Loucy (cell line): ENCODE measurements at regions not wholly inside any gene's neighbourhood (a gene's known extent, or its start where the extent isn't known, plus 50 kb on each side); places are given as distances from the start of the nearest gene placed in this dataset.
A peak's percentile ranks its signal among the peaks of the same experiment; 100 is the strongest.

Experiments
- H2AFZ ChIP-seq: fragments of 200-600 bp; sonication (generic); 2 replicates; pipeline ENCODE4 v1.6.0; 2016; ENCODE audit warnings: antibody characterized with exemption, mild to moderate bottlenecking, low read length, moderate library complexity
- H3F3A ChIP-seq: fragments of 200-600 bp; 2 replicates; pipeline ENCODE4 v1.6.0; 2016; ENCODE audit warnings: antibody characterized with exemption, low read depth, mild to moderate bottlenecking
- H3K27me3 ChIP-seq: fragments of 200-600 bp; sonication (generic); 2 replicates; pipeline ENCODE4 v1.6.1; 2014; ENCODE audit warnings: low read length, mild to moderate bottlenecking; ENCODE audit not compliant: insufficient read depth, poor library complexity, severe bottlenecking
- H3K36me3 ChIP-seq: fragments of 200-600 bp; sonication (generic); 2 replicates; pipeline ENCODE4 v1.6.1; 2016; ENCODE audit warnings: low read length; ENCODE audit not compliant: insufficient read depth
- H3K4me1 ChIP-seq: fragments of 200-600 bp; sonication (generic); 2 replicates; pipeline ENCODE4 v1.5.1; 2014; ENCODE audit warnings: low read length, mild to moderate bottlenecking; ENCODE audit not compliant: insufficient read depth, poor library complexity, severe bottlenecking
- H3K4me2 ChIP-seq: fragments of 200-600 bp; sonication (generic); 2 replicates; pipeline ENCODE4 v1.6.0; 2014; ENCODE audit warnings: antibody characterized with exemption, low read length, low read depth, mild to moderate bottlenecking; ENCODE audit not compliant: poor library complexity, severe bottlenecking
- H3K4me3 ChIP-seq: fragments of 200-600 bp; sonication (generic); 2 replicates; pipeline ENCODE4 v1.5.1; 2014; ENCODE audit warnings: low read length, mild to moderate bottlenecking, mixed read lengths; ENCODE audit not compliant: poor library complexity, severe bottlenecking
- H3K79me2 ChIP-seq: fragments of 200-600 bp; sonication (generic); 2 replicates; pipeline ENCODE4 v1.6.1; 2014; ENCODE audit warnings: low read length; ENCODE audit not compliant: insufficient read depth
- H3K9ac ChIP-seq: fragments of 200-600 bp; sonication (generic); 2 replicates; pipeline ENCODE4 v1.6.0; 2014; ENCODE audit warnings: mild to moderate bottlenecking, low read depth, low read length, moderate library complexity; ENCODE audit not compliant: poor library complexity, severe bottlenecking
- H3K9me2 ChIP-seq: fragments of 200-600 bp; sonication (generic); replicated peaks from 2 replicates; pipeline ENCODE4 v1.6.1; 2016; ENCODE audit warnings: low read depth, low read length, mixed read lengths
- H3K9me3 ChIP-seq: fragments of 200-600 bp; sonication (generic); 2 replicates; pipeline ENCODE4 v1.6.1; 2014; ENCODE audit warnings: mild to moderate bottlenecking, antibody characterized with exemption, low read length, low read depth; ENCODE audit not compliant: insufficient read depth
- H4K20me1 ChIP-seq: fragments of 200-600 bp; sonication (generic); 2 replicates; pipeline ENCODE4 v1.6.0; 2014; ENCODE audit warnings: antibody characterized with exemption, low read length, mild to moderate bottlenecking; ENCODE audit not compliant: insufficient read depth, poor library complexity, severe bottlenecking
- CTCF ChIP-seq: fragments of 200-600 bp; sonication (generic); conservative IDR thresholded peaks from 2 replicates; pipeline ENCODE4 v1.5.1; 2014; ENCODE audit warnings: mild to moderate bottlenecking, antibody characterized with exemption, low read length
- EZH2phosphoT487 ChIP-seq: fragments of 200-600 bp; IDR thresholded peaks from 2 replicates; pipeline ENCODE4 v1.6.1; 2018; ENCODE audit warnings: antibody characterized with exemption, mild to moderate bottlenecking, moderate library complexity, borderline replicate concordance

DNA sequence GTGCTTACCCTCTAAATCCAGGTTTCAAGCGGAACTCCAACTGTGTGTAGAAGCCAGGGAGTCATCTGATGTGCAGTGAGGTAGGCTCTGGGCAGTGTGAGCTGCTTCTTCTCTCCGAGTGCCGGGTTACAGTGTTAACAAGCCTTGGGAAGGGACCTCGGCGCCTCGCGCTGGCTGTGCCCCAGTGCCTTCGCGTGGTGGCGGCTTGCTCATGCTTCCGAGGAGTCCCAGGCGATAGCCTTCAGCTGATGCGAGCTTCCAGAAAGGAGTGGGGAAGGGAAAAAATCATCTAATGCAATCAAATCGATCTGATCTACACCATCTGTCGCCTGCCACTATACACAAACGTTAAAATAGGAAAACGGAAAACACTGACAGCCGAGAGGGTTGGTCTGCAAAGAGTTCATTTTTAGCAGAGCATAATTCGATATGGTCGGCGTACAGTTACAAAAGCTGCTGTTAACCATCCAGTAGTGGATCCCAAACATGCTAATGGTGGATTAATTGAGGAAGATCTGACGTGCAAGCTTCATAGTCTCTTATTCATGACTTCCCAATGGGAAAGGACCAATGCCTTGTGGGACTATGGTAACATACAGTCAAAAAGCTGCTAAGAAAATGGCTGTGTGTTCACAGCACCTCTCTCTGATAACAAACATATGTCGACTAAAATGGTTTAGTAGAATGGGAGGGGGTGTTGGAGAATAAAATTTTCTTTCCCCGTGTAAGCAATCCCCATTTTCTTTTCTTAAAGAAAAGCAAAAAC lies 128.7 kb upstream of the DPYD start:
- H4K20me1 ChIP-seq, result no peaks in the 10 kb centered on the region
- peak overlapping the region; percentile 67 for H3K4me3 ChIP-seq
- H3F3A ChIP-seq, result no peaks in the 10 kb centered on the region
- no peaks in the 10 kb centered on the region for H3K9me2 ChIP-seq
- no peaks in the 10 kb centered on the region for H3K9me3 ChIP-seq
- no peaks in the 10 kb centered on the region for H3K36me3 ChIP-seq
- H3K79me2 ChIP-seq, result no peaks in the 10 kb centered on the region
- H2AFZ ChIP-seq, result peak overlapping the region; percentile 67
- peaks cover 6% of the 10 kb centered on the region for H3K27me3 ChIP-seq
- no peak for TF ChIP-seq CTCF
- TF ChIP-seq EZH2phosphoT487, result no peak
- H3K4me1 ChIP-seq, result peaks cover 6% of the 10 kb centered on the region
- peak overlapping the region; percentile 78 for H3K4me2 ChIP-seq
- no peak overlapping the region for H3K9ac ChIP-seq

GRCh38 chr1:98048751-98049325 lies 128.0 kb upstream of the DPYD start:
- Histone ChIP-seq H3K4me2 (peak overlapping the region; percentile 78), H3F3A (no peaks in the 10 kb centered on the region), H3K4me1 (peaks cover 6% of the 10 kb centered on the region), H3K4me3 (peak overlapping the region; percentile 67), H3K9ac (no peak overlapping the region), H4K20me1 (no peaks in the 10 kb centered on the region), H2AFZ (no peak overlapping the region; the same call in 1 of the 2 replicates), H3K79me2 (no peaks in the 10 kb centered on the region), H3K9me3 (no peaks in the 10 kb centered on the region), H3K36me3 (no peaks in the 10 kb centered on the region), H3K27me3 (peaks cover 13% of the 10 kb centered on the region), H3K9me2 (no peaks in the 10 kb centered on the region)
- TF ChIP-seq EZH2phosphoT487, result no peak
- no peak for TF ChIP-seq CTCF

- Histone ChIP-seq H3K9me2 (no peaks in the 10 kb centered on the region), H3F3A (no peaks in the 10 kb centered on the region), H3K9me3 (no peaks in the 10 kb centered on the region), H3K4me2 (peak overlapping the region; percentile 78), H3K9ac (no peak overlapping the region), H4K20me1 (no peaks in the 10 kb centered on the region), H3K36me3 (no peaks in the 10 kb centered on the region), H3K4me3 (peak overlapping the region; percentile 67), H3K27me3 (peaks cover 14% of the 10 kb centered on the region), H3K79me2 (no peaks in the 10 kb centered on the region), H2AFZ (no peak overlapping the region), H3K4me1 (peaks cover 6% of the 10 kb centered on the region)
- no peak for TF ChIP-seq EZH2phosphoT487
- TF ChIP-seq CTCF, result no peak
These were observed 127.4 kb upstream of the DPYD start for GRCh38 chr1:98048244-98048643.
